Cardiac fibroblast (primary cell): ENCODE measurements at regions not wholly inside any gene's neighbourhood (a gene's known extent, or its start where the extent isn't known, plus 50 kb on each side); places are given as distances from the start of the nearest gene placed in this dataset.

Experiments
- DNase-seq, 2 donors: peaks; one replicate each; pipeline versions ENCODE4 v3.0.0 to v3.0.0-alpha.2; 2010; ENCODE audit warnings: low read depth in 2 of 2
- H3K4me3 ChIP-seq, 2 donors: replicated peaks in 1 of 2; 1 replicate in 1 of 2; 2 replicates in 1 of 2; pipeline ENCODE4 v1.5.1; 2011; ENCODE audit warnings: low read depth in 2 of 2, low read length in 2 of 2, mild to moderate bottlenecking in 2 of 2, moderate library complexity in 1 of 2
- CTCF ChIP-seq: IDR thresholded peaks from one replicate; pipeline ENCODE4 v1.5.1; 2011; ENCODE audit warnings: low read depth, mild to moderate bottlenecking, low read length, inconsistent platforms

- DNase-seq = no peak
- H3K4me3 ChIP-seq = no peak overlapping the region
- no peak for TF ChIP-seq CTCF
Measured at GRCh38 chr10:105953861-105954260, 1210.6 kb downstream of the SORCS1 start.

GRCh38 chr10:105953056-105953455 is 1211.5 kb downstream of the SORCS1 start:
- no peak overlapping the region for H3K4me3 ChIP-seq
- TF ChIP-seq CTCF = no peak
- DNase-seq = no peak

- TF ChIP-seq CTCF = no peak
- peak; percentile 47 to 55 for DNase-seq
- H3K4me3 ChIP-seq = no peak overlapping the region
Measured at GRCh38 chr10:105952153-105952552, 1212.4 kb downstream of the SORCS1 start.

GRCh38 chr10:105950410-105950809 is 1214.1 kb downstream of the SORCS1 start:
- DNase-seq = peak; percentile 69 to 73
- peak; percentile 75 for TF ChIP-seq CTCF
- H3K4me3 ChIP-seq = no peak overlapping the region

GRCh38 chr10:105949721-105950120 is 1214.8 kb downstream of the SORCS1 start:
- no peak for DNase-seq
- no peak overlapping the region for H3K4me3 ChIP-seq
- TF ChIP-seq CTCF = no peak

GRCh38 chr10:105925045-105925785 is 1239.3 kb downstream of the SORCS1 start:
- TF ChIP-seq CTCF = no peak
- DNase-seq = no peak
- no peak overlapping the region for H3K4me3 ChIP-seq

- no peak for TF ChIP-seq CTCF
- DNase-seq = no peak
Measured at GRCh38 chr10:105921348-105921747, 1243.2 kb downstream of the SORCS1 start.

More at GRCh38 chr10:105921348-105921747, 1243.2 kb downstream of the SORCS1 start:
- no peak overlapping the region for H3K4me3 ChIP-seq
